HEK293T (cell line): ENCODE measurements at regions not wholly inside any gene's neighbourhood (a gene's known extent, or its start where the extent isn't known, plus 50 kb on each side); places are given as distances from the start of the nearest gene placed in this dataset.

Source experiments
- ARNT ChIP-seq: fragments of 450-650 bp; IDR thresholded peaks from 2 replicates; pipeline ENCODE4 v1.6.1; 2017; ENCODE audit warnings: mild to moderate bottlenecking
- BHLHE40 ChIP-seq: fragments of 450-650 bp; IDR thresholded peaks from 2 replicates; pipeline ENCODE4 v1.6.1; 2016; ENCODE audit warnings: mild to moderate bottlenecking, moderate library complexity, borderline replicate concordance
- ELF4 ChIP-seq: fragments of 450-650 bp; IDR thresholded peaks from 2 replicates; pipeline ENCODE4 v1.6.1; 2017; ENCODE audit warnings: antibody characterized with exemption
- FOXA1 ChIP-seq: fragments of 450-650 bp; IDR thresholded peaks from 2 replicates; pipeline ENCODE4 v1.6.1; 2016; ENCODE audit warnings: mild to moderate bottlenecking
- FOXK2 ChIP-seq: fragments of 450-650 bp; IDR thresholded peaks from 2 replicates; pipeline ENCODE4 v1.6.1; 2016; ENCODE audit warnings: mild to moderate bottlenecking
- FOXM1 ChIP-seq: fragments of 450-650 bp; IDR thresholded peaks from 2 replicates; pipeline ENCODE4 v1.6.1; 2017; ENCODE audit warnings: mild to moderate bottlenecking, borderline replicate concordance
- L3MBTL2 ChIP-seq: fragments of 450-650 bp; conservative IDR thresholded peaks from 2 replicates; pipeline ENCODE4 v1.6.1; 2016; ENCODE audit warnings: mild to moderate bottlenecking
- LEF1 ChIP-seq: fragments of 450-650 bp; IDR thresholded peaks from 2 replicates; pipeline ENCODE4 v1.6.1; 2017; ENCODE audit warnings: mild to moderate bottlenecking, borderline replicate concordance
- PKNOX1 ChIP-seq: fragments of 450-650 bp; IDR thresholded peaks from 2 replicates; pipeline ENCODE4 v1.6.1; 2016
- SP1 ChIP-seq: fragments of 450-650 bp; IDR thresholded peaks from 2 replicates; pipeline ENCODE4 v1.6.1; 2017
- SUZ12 ChIP-seq: fragments of 450-650 bp; IDR thresholded peaks from 2 replicates; pipeline ENCODE4 v1.6.1; 2016; ENCODE audit warnings: mild to moderate bottlenecking
- TARDBP ChIP-seq: fragments of 450-650 bp; IDR thresholded peaks from 2 replicates; pipeline ENCODE4 v1.6.1; 2016
- ZNF384 ChIP-seq: fragments of 450-650 bp; IDR thresholded peaks from 2 replicates; pipeline ENCODE4 v1.6.1; 2016

- no peak for TF ChIP-seq BHLHE40
- no peak for TF ChIP-seq FOXK2
- no peak for TF ChIP-seq L3MBTL2
- TF ChIP-seq SP1: no peak
- no peak for TF ChIP-seq SUZ12
- no peak for TF ChIP-seq TARDBP
- TF ChIP-seq PKNOX1: no peak
- TF ChIP-seq FOXA1: no peak
- no peak for TF ChIP-seq FOXM1
- TF ChIP-seq ELF4: no peak
- TF ChIP-seq ZNF384: no peak
- TF ChIP-seq LEF1: no peak
- no peak for TF ChIP-seq ARNT
These were observed 334.0 kb upstream of the DMAC1 start for GRCh38 chr9:8133606-8134005.
